Esophagus squamous epithelium (tissue), 4 donors: ENCODE measurements at regions not wholly inside any gene's neighbourhood (a gene's known extent, or its start where the extent isn't known, plus 50 kb on each side); places are given as distances from the start of the nearest gene placed in this dataset.

Experiments used
- POLR2A ChIP-seq, 4 donors: fragments of 450-650 bp; IDR thresholded peaks; one replicate each; pipeline ENCODE4 v1.6.1; 2017; ENCODE audit warnings: antibody characterized with exemption in 4 of 4, mild to moderate bottlenecking in 4 of 4, moderate library complexity in 3 of 4
- TF ChIP-seq, protein P1 (sequence below), 6 experiments: fragments of 450-650 bp in 4 of 6; fragments of 200-600 bp in 2 of 6; sonication (generic) in 2 of 6; IDR thresholded peaks; one replicate each; pipeline ENCODE4 v1.5.1; 2016 to 2019; ENCODE audit warnings: antibody characterized with exemption in 6 of 6, mild to moderate bottlenecking in 4 of 6, moderate library complexity in 4 of 6

DNA sequence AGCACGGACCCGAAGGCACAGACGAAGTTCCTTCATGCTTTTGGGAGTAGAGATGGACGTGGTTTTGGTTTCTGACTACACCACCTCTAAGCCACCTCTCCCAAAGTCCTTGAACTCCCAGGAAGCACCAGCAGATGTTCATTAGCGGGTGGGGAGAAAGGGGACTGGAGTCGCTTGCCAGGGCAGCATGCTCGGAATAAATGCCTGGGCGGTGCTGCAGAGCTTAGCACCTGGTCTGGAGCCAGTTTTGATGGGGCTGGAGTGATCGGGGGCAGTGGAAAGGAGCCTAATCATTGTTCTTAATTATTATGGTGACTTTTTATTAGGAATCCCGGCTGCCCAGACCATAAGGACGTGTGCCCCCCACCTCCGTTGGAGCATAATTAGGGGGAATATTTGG lies 220.8 kb downstream of the TFCP2L1 start:
- TF ChIP-seq, protein P1, sequence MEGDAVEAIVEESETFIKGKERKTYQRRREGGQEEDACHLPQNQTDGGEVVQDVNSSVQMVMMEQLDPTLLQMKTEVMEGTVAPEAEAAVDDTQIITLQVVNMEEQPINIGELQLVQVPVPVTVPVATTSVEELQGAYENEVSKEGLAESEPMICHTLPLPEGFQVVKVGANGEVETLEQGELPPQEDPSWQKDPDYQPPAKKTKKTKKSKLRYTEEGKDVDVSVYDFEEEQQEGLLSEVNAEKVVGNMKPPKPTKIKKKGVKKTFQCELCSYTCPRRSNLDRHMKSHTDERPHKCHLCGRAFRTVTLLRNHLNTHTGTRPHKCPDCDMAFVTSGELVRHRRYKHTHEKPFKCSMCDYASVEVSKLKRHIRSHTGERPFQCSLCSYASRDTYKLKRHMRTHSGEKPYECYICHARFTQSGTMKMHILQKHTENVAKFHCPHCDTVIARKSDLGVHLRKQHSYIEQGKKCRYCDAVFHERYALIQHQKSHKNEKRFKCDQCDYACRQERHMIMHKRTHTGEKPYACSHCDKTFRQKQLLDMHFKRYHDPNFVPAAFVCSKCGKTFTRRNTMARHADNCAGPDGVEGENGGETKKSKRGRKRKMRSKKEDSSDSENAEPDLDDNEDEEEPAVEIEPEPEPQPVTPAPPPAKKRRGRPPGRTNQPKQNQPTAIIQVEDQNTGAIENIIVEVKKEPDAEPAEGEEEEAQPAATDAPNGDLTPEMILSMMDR (IDR thresholded peaks at IDR 0.05): no peak
- no peak for TF ChIP-seq POLR2A (IDR thresholded peaks at IDR 0.05)
